HG02870 (cell line): ENCODE measurements at regions not wholly inside any gene's neighbourhood (a gene's known extent, or its start where the extent isn't known, plus 50 kb on each side); places are given as distances from the start of the nearest gene placed in this dataset.
"Not testable (repeated sequence)": the region's sequence is repeated elsewhere in the genome, so short reads cannot be mapped to it uniquely, and the experiment has no call there.

Experiments used
- ATAC-seq: cut with Tn5 transposase; IDR thresholded peaks from one replicate; pipeline ENCODE4 v1.9.1; 2021; ENCODE audit warnings: mild to moderate bottlenecking, moderate library complexity; ENCODE audit not compliant: unreplicated experiment

DNA sequence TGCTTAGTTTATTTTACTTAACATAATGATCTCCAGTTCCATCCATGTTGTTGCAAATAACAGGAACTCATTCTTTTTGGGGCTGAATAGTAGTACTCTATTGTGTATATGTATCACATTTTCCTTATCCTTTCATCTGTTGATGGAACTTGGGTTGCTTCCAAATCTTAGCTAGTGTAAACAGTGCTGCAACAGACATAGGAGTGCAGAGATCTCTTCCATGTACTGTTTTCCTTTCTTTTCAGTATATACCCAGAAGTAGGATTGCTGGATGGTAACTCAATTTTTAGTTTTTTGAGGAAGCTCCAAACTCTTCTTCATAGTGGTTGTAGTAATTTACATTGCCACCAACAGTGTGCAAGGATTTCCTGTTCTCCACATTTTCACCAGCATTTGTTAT is 138.8 kb upstream of the POC5 start:
- no peak for ATAC-seq

DNA sequence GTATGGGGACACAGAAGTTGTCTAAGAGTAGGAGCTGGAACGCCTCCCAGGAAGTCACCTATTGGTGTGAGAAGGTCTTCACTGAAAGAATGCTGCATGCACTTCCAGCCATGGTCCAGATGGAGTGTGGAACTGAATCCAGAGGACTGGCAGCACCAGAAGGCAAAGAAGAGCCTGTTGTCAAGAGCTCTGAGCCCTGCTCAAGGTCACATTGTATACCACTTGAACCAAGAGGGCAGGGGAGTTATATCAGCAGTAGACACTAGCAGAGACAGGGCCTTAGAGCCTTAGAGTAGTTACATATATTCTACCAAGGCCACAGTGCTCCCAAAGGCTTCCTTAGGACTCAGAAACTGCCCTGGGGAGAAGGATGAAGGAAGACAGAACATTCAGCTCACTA is 130.8 kb upstream of the POC5 start:
- ATAC-seq: no peak

DNA sequence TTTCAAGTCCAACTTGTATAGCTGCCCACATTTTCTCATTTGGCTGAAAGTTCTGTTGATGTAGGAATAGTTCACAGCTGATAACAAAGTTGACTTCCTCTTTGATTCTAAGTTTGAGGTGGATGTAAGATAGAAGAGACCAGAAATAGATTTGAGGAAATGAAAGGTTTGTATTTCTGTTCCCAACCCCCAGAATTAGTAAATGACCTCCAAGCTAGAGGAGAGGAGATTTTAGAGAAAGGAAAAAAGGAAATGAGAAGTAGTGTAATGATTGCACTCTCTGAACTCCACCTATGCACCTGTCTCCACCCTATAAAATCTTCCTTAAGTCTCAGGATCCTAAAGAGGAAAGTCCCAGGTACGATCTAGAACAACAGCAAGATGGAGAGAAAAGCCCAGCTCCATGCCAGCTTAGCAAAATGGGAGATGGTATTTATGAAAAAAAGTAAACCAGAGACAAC is 130.4 kb upstream of the POC5 start:
- peak; percentile 79 for ATAC-seq

DNA sequence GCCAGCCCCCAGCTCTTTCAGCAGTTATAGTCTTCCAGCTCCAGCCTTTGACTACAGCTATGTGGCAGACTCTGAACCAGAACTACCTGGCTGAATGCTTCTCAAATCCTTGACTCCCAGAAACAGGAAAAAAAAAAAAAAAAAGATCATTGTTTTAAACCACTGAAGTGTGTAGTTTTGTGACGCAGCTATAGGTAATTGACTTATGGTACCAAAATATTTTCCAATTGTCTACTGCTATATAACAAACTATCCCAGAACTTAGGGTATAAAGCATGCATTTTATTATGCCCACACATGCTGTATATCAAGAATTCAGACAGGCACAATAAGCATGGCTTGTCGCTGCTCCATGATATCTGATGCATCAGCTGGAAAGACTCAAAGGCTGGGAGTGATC is 127.1 kb upstream of the POC5 start:
- ATAC-seq: no peak

DNA sequence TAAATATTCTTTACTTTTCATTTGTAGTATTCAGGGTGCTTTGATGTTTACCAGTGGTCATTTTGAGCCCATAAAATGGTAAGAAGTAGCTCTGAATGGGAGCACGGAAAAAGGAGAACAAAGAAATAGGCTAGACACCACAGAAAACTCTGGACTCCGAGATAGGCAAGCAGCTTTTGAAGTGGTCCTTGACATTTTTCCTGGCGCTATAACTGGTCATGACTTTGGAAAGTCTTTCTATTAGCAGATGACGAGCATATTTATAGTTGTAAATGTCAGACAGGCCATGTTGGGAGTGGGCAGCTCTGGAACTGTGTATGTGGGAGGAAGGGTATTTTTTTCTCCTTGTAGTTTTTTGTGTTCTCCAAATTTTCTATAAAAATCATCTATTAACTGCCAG is 126.1 kb upstream of the POC5 start:
- ATAC-seq: no peak

DNA sequence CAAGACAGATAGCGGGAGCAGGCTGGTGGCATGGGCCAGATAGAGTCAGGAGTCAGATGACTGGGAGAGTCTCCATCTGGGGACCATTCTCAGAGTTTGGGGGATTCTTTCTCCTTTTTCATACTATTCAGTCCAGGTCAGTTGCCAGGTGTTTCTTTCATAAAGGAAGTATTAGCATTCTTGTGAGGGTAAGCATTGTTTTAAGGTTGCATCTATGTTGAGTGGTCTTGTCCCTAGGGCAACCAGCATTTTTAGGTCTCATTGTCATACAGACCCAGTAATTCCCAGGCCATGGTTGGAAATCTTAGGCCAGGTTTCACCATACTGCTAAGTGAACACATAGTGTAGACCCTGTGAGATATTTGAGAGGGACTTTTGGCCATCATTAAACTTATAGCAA is 122.3 kb upstream of the POC5 start:
- no peak for ATAC-seq

DNA sequence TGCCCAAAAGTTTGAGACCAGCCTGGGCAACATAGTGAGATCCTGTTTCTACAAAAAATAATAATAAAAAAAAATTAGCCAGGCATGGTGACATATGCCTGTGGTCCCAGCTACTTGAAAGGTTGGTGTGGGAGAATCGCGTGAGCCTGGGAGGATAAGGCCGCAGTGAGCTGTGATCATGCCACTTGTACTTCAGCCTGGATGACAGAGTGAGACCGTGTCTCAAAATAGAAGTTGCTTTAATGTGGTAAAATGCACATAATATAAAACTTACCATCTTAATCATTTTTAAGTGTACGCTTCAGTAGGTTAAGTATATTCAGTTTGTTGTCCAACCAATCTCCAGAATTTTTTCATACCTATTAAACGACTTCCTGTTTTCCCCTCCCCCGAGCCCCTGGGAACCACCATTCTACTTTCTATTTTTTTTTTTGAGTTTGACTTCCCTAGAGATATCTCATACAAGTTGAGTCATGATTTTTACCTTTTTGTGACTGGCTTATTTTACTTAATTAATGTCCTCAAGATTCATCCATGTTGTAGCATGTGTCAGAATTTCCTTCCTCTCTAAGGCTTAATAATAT is 120.1 kb upstream of the POC5 start:
- ATAC-seq: no peak

DNA sequence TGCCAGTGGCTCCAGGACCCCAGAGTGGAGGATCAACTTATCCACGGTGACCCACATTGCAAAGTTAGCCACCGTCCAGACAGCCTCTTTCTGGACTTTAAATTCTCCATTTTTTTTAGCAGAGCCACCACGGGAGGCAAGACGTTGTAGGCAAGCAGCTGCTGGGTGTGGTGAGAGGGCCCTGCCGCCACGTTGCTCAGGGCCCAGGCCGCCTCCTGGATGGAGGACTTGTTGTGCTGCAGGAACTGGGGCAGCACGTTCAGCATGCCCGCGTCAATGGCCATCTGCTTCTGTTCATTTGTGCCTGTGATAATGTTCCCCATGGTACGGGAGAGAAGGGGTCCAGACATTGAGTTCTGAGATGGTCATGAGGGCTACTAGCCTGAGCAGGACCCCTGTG is 114.3 kb upstream of the POC5 start:
- no peak for ATAC-seq

DNA sequence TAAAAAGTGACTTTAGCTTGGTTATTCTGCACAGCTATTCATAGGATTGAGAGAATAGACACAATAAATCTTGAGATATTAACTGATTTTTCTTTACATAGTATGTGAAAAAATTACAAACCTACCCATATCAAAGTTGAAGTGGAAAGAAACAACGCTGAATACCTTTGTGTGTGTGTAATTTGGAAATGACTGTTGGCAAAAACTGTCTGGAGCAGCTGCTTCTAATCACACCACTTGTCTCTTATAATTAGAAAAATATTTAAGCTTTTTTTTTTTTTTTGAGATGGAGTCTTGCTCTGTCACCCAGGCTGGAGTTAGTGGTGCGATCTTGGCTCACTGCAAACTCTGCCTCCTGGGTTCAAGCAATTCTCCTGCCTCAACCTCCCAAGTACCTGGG is 110.8 kb upstream of the POC5 start:
- ATAC-seq: no peak

DNA sequence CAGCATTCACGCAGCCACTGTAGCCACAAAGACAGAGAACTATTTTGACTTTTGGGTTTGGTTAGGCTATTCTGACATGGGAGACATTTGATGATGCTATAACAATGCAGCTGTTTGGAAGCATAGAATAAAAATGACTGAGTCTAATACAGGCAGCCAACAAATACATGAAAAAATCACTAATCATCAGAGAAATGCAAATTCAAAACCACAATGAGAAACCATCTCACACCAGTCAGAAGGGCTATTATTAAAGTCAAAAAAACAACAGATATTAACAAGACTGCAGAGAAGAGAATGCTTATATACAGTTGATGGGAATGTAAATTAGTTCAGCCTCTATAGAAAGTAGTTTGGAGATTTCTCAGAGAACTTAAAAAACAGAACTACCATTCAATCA is 107.1 kb upstream of the POC5 start:
- ATAC-seq: no peak

DNA sequence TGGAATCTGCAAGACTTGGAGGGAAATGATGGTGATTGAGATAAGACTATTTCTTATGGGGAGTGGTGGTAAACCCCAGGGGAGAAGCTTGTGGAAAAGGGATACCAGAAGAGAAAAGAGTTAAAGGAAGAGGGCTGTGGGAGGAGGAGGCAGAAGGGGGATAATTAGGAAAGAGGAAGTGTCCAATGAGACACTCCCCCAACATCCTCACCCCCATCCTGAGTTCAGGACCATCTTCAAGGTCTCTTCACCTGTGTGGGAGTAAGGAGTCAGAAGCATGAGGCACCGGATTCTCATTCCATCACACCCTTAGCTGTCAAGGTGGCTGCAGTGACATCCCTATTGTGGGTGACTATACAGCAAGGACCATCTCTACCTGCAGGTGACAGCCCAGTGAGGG is 106.6 kb upstream of the POC5 start:
- ATAC-seq: no peak

DNA sequence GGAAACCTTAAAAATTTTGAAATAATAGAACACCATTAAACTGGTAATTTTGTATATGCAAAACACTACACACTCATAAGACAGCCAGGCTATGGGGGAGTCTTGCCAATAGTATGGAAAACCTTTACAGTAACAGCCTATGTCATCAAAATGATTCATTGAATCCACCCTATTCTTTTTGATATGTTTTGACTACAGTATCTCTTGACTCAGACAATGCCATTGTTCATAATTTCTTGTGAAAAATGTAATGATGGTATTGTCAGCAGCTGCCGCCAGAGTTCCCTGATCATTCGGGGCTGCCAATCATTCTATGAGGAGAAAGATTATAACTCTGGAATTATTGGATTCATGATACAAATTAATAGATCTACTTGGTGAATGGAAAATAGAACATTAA is 101.4 kb upstream of the POC5 start:
- no peak for ATAC-seq

DNA sequence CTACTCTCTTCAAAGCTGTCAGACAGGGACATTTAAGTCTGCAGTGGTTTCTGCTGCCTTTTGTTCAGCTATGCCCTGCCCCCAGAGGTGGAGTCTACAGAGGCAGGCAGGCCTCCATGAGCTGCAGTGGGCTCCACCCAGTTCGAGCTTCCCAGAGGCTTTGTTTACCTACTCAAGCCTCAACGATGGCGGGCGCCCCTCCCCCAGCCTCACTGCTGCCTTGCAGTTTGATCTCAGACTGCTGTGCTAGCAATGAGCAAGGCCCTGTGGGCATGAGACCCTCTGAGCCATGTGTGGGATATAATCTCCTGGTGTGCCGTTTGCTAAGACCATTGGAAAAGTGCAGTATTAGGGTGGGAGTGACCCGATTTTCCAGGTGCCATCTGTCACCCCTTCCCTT is 82.5 kb upstream of the POC5 start:
- not testable (repeated sequence) for ATAC-seq

DNA sequence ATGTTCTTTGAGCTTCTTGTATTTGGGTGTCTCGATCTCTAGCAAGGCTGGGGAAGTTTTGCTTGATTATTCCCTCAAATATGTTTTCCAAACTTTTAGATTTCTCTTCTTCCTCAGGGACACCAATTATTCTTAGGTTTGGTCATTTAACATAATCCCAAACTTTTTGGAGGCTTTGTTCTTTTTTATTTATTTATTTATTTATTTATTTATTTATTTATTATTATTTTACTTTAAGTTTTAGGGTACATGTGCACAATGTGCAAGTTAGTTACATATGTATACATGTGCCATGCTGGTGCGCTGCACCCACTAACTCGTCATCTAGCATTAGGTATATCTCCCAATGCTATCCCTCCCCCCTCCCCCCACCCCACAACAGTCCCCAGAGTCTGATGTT is 52.1 kb upstream of the POC5 start:
- ATAC-seq: not testable (repeated sequence)
